HG03097 (cell line): ENCODE measurements at regions not wholly inside any gene's neighbourhood (a gene's known extent, or its start where the extent isn't known, plus 50 kb on each side); places are given as distances from the start of the nearest gene placed in this dataset.
A peak's percentile ranks its signal among the peaks of the same experiment; 100 is the strongest.
"Not testable (repeated sequence)": the region's sequence is repeated elsewhere in the genome, so short reads cannot be mapped to it uniquely, and the experiment has no call there.

Experiments used
- ATAC-seq: cut with Tn5 transposase; IDR thresholded peaks from one replicate; pipeline ENCODE4 v1.9.1; 2021; ENCODE audit not compliant: unreplicated experiment, low FRiP score

GRCh38 chr2:166831930-166832329, 56.4 kb upstream of the XIRP2 start:
- ATAC-seq: no peak

DNA sequence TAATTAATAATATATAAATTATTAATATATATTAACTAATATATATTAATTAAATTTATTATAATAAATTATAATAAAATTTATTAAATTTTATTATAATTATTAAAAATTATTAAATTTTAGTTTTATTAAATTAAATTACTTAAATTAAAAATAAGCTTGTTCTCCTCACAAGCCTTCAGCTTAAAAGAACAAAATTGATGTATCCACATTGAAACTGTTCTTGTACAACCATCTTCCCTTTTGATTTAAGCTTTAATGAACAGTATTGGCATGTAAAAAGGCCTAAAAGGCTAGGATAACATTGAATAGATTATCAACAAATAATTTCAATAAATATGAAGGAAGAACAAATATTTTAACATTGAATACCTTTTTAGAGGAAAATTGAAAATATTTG, 62.4 kb upstream of the XIRP2 start:
- no peak for ATAC-seq

- ATAC-seq: no peak
Measured at GRCh38 chr2:166814335-166814734, 73.9 kb upstream of the XIRP2 start.

DNA sequence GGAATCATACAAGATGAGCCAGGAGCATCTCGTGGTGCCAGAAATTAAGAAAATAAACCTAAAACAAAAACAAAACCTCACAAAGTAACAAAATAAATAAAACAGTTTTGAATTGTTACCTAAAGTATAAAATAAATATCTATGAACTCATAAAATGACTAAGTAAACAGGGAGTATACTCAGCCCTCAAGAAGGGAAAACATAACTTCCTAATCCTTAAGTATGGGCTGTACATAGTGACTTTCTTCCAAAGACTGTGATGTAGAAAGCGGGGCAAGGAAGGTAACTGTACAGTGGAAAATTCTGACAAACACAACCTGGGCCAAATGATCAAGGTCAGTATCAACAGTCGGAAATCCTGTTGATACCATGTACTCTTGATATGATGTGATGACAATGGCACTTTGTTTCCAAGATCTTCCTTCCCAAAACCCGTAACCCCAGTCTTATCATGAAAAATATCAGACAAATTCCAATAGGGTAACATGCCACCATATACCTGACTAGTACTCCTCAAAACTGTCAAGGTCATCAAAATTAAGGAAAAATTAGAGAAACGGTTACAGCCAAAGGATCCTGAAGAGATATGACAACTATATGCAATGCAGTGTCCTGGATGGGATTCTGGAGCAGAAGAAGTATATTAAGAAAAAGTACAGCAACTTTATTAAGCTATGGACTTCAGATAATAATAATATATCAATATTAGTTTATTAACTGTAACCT, 76.0 kb upstream of the XIRP2 start:
- no peak for ATAC-seq

- no peak for ATAC-seq
Measured at GRCh38 chr2:166805753-166806152, 82.5 kb upstream of the XIRP2 start.

- no peak for ATAC-seq
Measured at GRCh38 chr2:166803373-166804000, 84.8 kb upstream of the XIRP2 start.

- no peak for ATAC-seq
Measured at GRCh38 chr2:166802475-166802874, 85.8 kb upstream of the XIRP2 start.

DNA sequence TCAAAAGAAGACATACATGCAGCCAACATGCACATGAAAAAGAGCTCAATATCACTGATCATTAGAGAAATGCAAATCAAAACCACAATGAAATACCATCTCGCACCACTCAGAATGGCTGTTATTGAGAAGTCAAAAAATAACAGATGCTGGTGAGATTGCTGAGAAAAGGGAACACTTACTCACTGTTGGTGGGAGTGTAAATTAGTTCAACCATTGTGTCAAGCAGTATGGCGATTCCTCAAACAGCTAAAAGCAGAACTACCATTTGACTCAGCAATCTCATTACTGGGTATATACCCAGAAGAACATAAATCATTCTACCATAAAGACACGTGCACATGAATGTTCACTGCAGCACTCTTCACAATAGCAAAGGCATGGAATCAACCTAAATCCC, 95.5 kb upstream of the XIRP2 start:
- no peak for ATAC-seq

- no peak for ATAC-seq
Measured at GRCh38 chr2:166786707-166787106, 101.6 kb upstream of the XIRP2 start.

- ATAC-seq: no peak
Measured at GRCh38 chr2:166784296-166784946, 103.9 kb upstream of the XIRP2 start.

GRCh38 chr2:166775176-166775575, 113.1 kb upstream of the XIRP2 start:
- no peak for ATAC-seq

GRCh38 chr2:166773308-166773949, 114.9 kb upstream of the XIRP2 start:
- no peak for ATAC-seq

DNA sequence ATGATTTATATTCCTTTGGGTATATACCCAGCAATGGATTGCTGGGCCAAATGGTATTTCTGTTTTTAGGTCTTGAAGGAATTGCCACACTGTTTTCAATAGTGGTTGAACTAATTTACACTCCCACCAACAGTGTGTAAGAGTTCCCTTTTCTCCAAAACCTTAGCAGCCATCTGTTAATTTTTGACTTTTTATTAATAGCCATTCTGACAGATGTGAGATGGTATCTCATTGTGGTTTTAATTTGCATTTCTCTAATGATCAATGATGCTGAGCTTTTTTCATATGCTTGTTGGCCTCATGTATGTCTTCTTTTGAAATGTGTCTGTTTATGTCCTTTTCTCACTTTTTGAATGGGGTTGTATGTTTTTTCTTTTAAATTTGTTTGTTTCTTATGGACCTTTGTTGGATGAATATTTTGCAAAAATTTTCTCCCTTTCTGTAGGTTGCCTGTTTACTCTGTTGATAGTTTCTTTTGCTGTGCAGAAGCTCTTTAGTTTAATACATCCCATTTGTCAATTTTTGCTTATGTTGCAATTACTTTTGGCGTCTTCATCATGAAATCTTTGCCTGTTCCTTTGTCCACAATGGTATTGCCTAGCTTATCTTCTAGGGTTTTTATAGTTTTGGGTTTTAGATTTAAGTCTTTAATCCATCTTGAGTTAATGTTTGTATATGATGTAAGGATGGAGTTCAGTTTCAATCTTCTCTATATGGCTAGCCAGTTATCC, 119.7 kb upstream of the XIRP2 start:
- ATAC-seq: peak; percentile 76

- not testable (repeated sequence) for ATAC-seq
Measured at GRCh38 chr2:166766769-166767322, 121.4 kb upstream of the XIRP2 start.

GRCh38 chr2:166766220-166766619, 122.1 kb upstream of the XIRP2 start:
- ATAC-seq: no peak

DNA sequence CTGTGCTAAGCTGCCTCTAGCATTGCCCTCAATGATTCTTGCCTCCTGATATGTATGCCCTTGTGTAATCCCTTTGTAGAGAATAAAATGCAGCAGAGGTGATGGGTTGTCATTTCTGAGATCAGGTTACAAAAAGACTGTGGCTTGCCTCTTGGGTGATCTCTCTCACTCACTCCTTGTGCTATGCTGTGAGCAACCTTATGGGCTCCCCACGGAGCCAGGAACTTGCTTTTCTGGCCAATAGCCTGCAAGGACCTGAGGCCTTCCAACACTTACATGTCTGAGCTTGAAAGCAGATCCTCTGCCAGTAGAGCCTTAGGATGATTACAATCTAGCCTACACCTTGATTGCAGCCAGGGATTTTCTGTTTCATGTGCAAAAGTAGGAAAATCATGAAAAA, 123.1 kb upstream of the XIRP2 start:
- ATAC-seq: no peak

DNA sequence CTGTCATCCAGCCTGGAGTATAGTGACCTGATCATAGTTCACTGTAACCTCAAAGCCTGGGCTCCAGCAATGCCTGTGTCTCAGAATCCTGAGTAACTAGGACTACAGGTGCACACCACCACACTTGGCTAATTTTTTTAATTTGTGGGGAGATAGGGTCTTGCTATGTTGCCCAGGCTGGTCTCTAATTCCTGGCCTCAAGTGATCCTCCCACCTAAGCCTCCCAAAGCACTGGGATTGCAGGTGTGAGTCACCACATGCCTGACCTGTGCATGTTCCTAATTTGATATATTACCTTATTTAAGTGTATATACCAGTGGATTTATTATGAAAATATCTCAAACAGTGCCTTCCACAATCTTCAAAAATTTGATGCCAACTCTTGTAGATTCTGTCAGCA, 123.6 kb upstream of the XIRP2 start:
- ATAC-seq: no peak

DNA sequence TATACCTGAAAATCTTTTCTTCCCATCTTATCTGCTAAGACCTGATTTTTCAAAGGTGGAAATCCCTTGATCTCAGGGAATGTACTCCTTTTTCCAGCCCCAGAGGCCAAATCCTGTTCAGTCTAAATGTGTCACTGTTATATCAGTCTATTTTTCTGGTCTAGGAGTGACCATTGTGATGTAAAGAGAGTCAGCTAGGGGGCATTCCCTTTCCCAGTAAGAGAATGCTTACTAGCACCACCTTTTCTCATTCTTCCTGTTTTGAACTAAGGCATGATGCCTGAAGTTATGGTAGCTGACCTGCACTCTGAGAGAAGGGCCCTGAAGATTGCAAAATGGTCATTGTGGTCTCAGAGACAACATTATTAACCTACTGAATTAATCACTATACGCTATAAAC, 124.1 kb upstream of the XIRP2 start:
- no peak for ATAC-seq

- no peak for ATAC-seq
Measured at GRCh38 chr2:166762746-166763145, 125.5 kb upstream of the XIRP2 start.

GRCh38 chr2:166758956-166759355, 129.3 kb upstream of the XIRP2 start:
- ATAC-seq: no peak
